AG04449 (cell line): ENCODE measurements at regions not wholly inside any gene's neighbourhood (a gene's known extent, or its start where the extent isn't known, plus 50 kb on each side); places are given as distances from the start of the nearest gene placed in this dataset.

ENCODE experiments used
- CTCF ChIA-PET: fragments of 350-600 bp; formaldehyde crosslinking; extraction: SDS; loops from one replicate; lab custom pipeline; 2021; ENCODE audit warnings: antibody characterized with exemption; lab: Yijun Ruan, JAX
- POLR2A ChIA-PET: fragments of 400-600, 350-600 bp; formaldehyde crosslinking; extraction: SDS; loops from one replicate; lab custom pipeline; 2020; ENCODE audit warnings: antibody characterized with exemption, inconsistent platforms; lab: Yijun Ruan, JAX
- DNase-seq: peaks from one replicate; pipeline ENCODE4 v3.0.0-alpha.2; 2010; ENCODE audit warnings: low read depth, low spot score
- H3K4me3 ChIP-seq: 2 replicates; pipeline ENCODE4 v1.5.1; 2011; ENCODE audit warnings: low read depth, mild to moderate bottlenecking, control low read depth, low read length
- TF ChIP-seq, protein P1 (sequence below): IDR thresholded peaks from one replicate; pipeline ENCODE4 v1.5.1; 2011; ENCODE audit warnings: mild to moderate bottlenecking, moderate library complexity, low read length, control low read depth, inconsistent platforms; ENCODE audit not compliant: insufficient read depth; ENCODE audit errors: missing control alignments

DNA sequence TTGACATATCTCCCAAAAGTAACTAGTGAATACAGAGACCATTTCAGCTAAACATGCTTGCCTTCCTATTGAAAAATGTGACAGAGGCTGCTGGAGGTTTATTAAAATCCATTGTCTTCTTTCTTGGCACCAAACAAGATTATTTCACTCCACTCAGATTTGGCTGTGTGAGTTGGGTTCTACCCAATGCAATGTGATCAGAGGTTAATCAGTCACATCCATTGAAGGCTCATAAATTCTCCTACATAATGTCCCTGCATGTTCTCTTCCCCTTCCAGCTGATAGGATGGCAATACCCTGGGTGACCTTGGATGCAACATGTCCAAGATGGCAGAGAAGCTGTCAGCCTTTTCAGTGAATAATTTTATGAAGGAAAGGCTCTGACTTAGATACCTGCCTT, 54.5 kb downstream of the TKTL2 start:
- no peak for DNase-seq
- ChIA-PET POLR2A (no interaction called here), CTCF (no interaction called here)
- no peak overlapping the region for H3K4me3 ChIP-seq
- TF ChIP-seq, protein P1, sequence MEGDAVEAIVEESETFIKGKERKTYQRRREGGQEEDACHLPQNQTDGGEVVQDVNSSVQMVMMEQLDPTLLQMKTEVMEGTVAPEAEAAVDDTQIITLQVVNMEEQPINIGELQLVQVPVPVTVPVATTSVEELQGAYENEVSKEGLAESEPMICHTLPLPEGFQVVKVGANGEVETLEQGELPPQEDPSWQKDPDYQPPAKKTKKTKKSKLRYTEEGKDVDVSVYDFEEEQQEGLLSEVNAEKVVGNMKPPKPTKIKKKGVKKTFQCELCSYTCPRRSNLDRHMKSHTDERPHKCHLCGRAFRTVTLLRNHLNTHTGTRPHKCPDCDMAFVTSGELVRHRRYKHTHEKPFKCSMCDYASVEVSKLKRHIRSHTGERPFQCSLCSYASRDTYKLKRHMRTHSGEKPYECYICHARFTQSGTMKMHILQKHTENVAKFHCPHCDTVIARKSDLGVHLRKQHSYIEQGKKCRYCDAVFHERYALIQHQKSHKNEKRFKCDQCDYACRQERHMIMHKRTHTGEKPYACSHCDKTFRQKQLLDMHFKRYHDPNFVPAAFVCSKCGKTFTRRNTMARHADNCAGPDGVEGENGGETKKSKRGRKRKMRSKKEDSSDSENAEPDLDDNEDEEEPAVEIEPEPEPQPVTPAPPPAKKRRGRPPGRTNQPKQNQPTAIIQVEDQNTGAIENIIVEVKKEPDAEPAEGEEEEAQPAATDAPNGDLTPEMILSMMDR, result no peak

DNA sequence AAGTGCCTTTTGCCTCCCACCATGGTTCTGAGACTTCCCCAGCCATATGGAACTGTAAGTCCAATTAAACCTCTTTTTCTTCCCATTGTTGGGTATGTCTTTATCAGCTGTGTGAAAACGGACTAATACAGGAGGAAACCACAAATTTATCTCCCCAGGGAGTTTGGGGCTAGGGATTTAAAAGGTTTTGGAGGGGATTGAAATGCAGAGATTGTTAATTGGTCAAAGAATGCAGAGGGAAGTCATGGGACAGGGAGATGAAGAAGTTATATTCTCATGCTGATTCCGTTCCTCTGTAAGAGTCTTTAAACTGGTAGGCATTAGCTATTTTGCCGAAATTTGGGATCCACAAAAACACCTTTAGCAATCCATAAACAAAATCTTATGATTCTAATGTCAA, 57.9 kb downstream of the TKTL2 start:
- H3K4me3 ChIP-seq, result no peak overlapping the region
- ChIA-PET POLR2A (no interaction called here), CTCF (no interaction called here)
- no peak for DNase-seq
- TF ChIP-seq, protein P1, result no peak

- no peak for DNase-seq
- H3K4me3 ChIP-seq, result no peak overlapping the region
- TF ChIP-seq, protein P1, result no peak
- ChIA-PET POLR2A (no interaction called here), CTCF (no interaction called here)
Measured at GRCh38 chr4:163414275-163414674, 59.3 kb downstream of the TKTL2 start.

- H3K4me3 ChIP-seq, result no peak overlapping the region
- TF ChIP-seq, protein P1, result no peak
- DNase-seq, result no peak
- CTCF ChIA-PET, result interaction anchor here (0.8 kb wide), 1 partner anchor 146 kb away, joined by 3 read pairs; no protein-coding TSS in a partner anchor
- POLR2A ChIA-PET, result no interaction called here
Measured at GRCh38 chr4:163404580-163404979, 60.9 kb downstream of the NPY5R start.

DNA sequence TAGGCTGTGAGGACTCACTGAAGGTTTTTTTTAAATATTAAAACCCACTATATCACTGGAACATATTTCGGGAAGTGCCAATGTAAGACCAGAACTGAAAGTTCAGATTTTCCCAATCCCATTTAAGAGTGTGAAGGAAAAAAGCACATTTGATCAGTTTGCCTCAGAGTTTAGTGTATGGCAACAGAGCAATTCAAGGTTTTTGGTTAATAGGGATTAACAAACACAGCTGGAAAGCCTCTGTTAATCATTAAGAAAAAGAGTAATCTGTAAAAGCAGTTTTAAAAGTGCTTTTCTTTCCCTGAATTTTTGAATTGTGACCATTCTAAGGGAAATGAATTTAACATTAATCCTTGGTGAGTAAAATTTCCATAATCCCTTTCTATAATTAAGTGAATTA, 60.4 kb downstream of the NPY5R start:
- no peak overlapping the region for H3K4me3 ChIP-seq
- TF ChIP-seq, protein P1, result no peak
- ChIA-PET CTCF (interaction anchor here (0.8 kb wide), 1 partner anchor 146 kb away, joined by 3 read pairs; no protein-coding TSS in a partner anchor), POLR2A (no interaction called here)
- no peak for DNase-seq
